ENCODE measurements at regions not wholly inside any gene's neighbourhood (a gene's known extent, or its start where the extent isn't known, plus 50 kb on each side); places are given as distances from the start of the nearest gene placed in this dataset.

DNA sequence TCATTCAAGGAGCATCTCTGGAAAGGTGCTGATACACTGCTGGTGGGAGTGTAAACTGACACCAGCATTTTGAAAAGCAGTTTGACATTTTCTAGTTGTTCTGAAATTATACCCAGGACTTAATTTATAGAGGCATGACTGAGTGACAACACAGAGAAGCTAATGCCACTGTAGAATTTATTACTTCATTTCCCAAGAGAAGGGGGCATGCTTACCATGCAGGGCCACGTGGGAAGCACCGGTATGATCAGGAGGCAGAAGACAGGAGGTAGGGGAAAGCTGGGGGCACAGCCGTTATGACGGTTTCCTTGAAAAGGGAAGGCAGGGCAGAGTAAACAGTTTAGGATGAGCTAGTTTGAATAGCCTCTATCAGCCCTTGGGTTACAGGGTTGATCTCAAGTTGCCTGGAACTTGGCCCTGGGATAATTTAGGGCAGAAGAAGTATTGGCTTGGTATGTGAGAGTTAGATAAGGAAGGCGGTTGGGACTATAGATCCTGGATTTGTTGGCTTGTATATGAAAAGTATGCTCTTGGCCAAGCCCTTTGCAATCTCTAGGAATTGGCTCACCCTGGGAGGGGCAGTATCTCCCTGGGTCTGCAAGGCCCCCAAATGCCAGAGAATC lies 305.7 kb downstream of the ENC1 start:
- Mint-ChIP-seq H3K4me3 (no peak overlapping the region), H3K9me3 (no peaks in the 10 kb centered on the region), H3K36me3 (no peaks in the 10 kb centered on the region), H3K27ac (no peak overlapping the region), H3K4me1 (no peaks in the 10 kb centered on the region), H3K27me3 (peaks cover 2% of the 10 kb centered on the region)

DNA sequence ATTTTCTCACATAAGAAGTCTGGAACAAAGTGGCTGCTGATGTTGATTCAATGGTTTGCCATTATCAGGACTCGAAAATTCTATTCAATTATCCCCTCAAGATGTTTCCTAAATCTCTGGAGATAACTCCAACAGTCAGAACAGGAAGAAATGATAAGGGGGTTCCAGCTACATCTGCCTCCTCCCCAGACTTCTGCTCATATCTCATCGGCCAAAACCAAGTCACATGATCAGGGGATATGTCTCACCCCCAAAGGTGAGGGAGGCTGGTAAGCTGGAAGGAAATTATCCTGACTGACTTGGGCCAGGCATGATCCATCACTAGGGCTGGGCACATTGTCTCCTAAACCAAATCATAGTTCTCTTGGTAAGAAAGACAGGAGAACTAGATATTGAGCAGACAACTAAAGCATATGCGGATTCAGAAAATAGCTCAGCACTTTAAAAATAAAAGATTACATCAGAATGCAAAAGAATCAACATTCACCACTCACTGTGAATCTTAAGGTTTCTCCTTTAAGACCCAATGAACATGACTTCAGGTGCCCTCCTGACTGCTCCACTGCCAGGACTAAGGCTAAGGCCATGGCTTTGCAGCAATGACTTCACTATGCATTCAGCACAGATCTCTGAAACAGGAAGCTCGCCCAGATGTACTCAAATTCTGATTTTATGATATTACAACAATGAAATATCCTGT lies 306.3 kb downstream of the ENC1 start:
- H3K27me3 Mint-ChIP-seq: peaks cover 2% of the 10 kb centered on the region
- H3K4me1 Mint-ChIP-seq: no peaks in the 10 kb centered on the region
- H3K36me3 Mint-ChIP-seq: no peaks in the 10 kb centered on the region
- no peaks in the 10 kb centered on the region for H3K9me3 Mint-ChIP-seq
- no peak overlapping the region for H3K4me3 Mint-ChIP-seq
- H3K27ac Mint-ChIP-seq: no peak overlapping the region

DNA sequence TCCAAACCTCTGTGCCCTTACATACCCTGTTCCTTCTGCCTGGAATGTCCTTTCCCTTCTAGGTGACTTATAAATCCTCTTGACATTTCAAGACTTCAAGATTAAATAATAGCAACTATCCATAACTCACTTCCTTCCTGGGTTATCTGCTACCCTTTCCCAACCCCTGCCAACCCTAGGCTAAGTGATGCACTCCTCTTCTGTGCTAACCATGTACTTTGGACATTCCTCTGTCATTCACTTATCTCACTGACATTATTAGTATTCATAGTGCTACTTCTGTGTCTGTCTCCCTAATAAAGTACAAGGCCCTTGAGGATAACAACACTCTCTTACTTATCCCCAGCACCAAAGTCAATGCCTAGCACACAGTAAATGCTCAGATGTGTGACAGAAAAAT lies 307.1 kb downstream of the ENC1 start:
- no peaks in the 10 kb centered on the region for H3K36me3 Mint-ChIP-seq
- no peaks in the 10 kb centered on the region for H3K4me1 Mint-ChIP-seq
- H3K27ac Mint-ChIP-seq: no peak overlapping the region
- H3K9me3 Mint-ChIP-seq: no peaks in the 10 kb centered on the region
- peaks cover 4% of the 10 kb centered on the region for H3K27me3 Mint-ChIP-seq
- no peak overlapping the region for H3K4me3 Mint-ChIP-seq

DNA sequence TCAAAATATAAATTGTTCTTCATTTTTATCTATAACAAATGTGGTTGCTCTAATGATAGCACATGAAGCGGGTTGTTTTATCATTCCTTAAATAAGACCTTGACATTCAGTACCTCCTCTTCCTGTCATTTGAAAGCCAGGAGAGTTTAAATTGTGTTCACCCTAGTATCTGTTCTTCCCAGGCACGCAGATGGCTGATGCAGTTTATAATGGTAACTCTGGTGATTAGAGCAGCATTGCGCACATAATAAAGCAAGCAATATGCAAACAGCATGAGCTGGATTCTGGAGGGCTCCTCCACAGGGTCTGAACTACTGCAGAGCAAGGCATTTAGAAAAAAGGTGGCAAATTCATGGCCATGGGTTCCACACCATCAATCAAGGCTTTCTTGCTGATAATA lies 307.8 kb downstream of the ENC1 start:
- no peak overlapping the region for H3K27ac Mint-ChIP-seq
- no peaks in the 10 kb centered on the region for H3K9me3 Mint-ChIP-seq
- H3K27me3 Mint-ChIP-seq: peaks cover 4% of the 10 kb centered on the region
- no peaks in the 10 kb centered on the region for H3K36me3 Mint-ChIP-seq
- H3K4me1 Mint-ChIP-seq: no peaks in the 10 kb centered on the region
- no peak overlapping the region for H3K4me3 Mint-ChIP-seq

DNA sequence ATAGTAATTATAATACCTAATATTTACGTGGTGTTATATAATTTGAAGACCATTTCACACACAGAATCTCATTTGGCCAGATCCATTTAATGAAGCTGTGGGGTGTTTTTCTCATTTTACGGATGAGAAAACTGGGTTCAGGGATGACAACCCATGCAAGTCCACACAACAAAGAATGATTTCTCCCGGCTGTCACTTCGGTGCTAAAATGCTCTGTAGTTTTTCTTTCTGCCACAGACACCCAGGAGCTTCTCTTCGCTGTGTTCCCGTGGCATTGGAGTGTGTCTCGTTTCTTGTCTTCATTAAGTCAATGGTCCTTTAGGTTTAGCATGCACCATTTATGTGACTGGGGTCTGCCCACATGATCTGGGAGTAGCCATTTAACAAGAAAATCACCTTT lies 308.5 kb downstream of the ENC1 start:
- Mint-ChIP-seq H3K4me3 (no peak overlapping the region), H3K9me3 (no peaks in the 10 kb centered on the region), H3K36me3 (no peaks in the 10 kb centered on the region), H3K27ac (no peak overlapping the region), H3K27me3 (peaks cover 1% of the 10 kb centered on the region), H3K4me1 (peaks cover 4% of the 10 kb centered on the region)

DNA sequence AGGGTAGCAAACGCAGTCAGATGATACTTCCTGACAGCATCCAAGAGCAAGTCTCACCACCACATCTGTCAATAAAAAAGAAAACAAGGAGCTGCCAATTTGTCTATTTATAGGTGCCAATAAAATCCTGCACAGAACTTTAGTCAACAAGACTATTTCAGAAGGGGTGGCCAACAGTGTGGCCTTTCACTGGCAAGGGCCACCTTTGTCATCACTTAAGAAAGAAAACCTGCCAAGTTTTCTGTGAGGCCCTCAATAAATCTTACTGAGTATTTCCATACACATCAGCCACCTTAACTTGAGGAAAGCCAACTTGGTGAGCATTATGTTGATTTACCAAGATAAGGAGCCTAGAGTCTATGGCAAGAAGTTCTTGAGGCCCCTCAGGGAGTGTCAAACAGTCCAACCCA lies 312.3 kb downstream of the ENC1 start:
- H3K4me3 Mint-ChIP-seq: no peak overlapping the region
- H3K36me3 Mint-ChIP-seq: no peaks in the 10 kb centered on the region
- no peak overlapping the region for H3K27ac Mint-ChIP-seq
- H3K4me1 Mint-ChIP-seq: peaks cover 13% of the 10 kb centered on the region
- no peaks in the 10 kb centered on the region for H3K9me3 Mint-ChIP-seq
- peaks cover 1% of the 10 kb centered on the region for H3K27me3 Mint-ChIP-seq

DNA sequence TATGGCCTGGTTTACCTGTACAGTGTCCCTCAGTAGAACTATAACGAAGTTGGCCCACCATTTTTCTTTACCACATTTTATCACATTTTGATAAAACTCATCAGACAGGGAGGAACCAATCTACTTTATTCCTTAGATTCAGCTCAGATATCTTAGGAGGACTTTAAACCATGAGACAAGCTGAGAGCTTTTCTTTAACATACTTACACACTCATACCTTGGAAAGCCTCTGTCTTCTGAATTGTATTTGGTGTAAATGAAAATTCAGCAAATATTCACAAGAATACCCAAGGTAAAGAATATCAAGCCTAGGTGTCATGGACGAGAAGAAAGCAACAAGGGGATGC lies 313.2 kb downstream of the ENC1 start:
- no peaks in the 10 kb centered on the region for H3K36me3 Mint-ChIP-seq
- H3K27me3 Mint-ChIP-seq: peaks cover 1% of the 10 kb centered on the region
- H3K4me3 Mint-ChIP-seq: no peak overlapping the region
- no peaks in the 10 kb centered on the region for H3K9me3 Mint-ChIP-seq
- H3K4me1 Mint-ChIP-seq: peaks cover 13% of the 10 kb centered on the region
- H3K27ac Mint-ChIP-seq: no peak overlapping the region

DNA sequence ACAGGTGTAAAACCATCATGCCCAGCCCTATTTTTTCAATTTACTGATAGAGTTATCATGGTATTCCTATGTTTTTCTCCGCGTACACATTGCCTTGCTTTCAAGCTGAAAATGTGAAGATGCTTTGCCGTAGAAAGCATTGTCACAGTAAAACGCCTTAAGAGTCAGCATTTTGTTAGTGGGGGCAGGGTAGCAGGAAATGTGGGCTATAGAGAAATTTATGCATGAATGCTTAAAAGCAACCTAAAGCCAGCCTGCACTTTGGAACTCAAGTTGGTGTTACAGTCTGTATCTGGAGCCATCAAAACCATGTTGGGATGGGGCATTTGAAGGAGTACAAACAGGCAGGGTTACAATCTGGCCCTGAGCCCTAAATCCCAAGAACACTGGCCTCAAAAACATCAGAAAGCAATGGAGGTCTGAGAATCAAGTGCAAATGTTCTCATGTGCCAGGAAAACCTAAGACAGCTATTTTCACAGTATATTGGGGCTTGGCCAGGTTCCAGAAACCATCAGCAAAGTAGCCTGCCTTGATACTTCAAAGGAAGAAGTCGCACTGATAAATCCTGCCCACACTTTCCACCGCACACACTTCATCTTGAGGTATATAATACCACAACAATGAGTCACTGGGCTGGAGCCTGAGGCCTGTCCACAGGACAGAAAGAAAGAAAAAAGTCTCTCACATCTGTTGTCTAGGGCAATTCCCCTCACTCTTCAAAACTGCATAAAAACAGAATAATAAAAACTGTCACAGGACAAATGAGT lies 313.8 kb downstream of the ENC1 start:
- Mint-ChIP-seq H3K4me3 (no peak overlapping the region), H3K27ac (no peak overlapping the region)

DNA sequence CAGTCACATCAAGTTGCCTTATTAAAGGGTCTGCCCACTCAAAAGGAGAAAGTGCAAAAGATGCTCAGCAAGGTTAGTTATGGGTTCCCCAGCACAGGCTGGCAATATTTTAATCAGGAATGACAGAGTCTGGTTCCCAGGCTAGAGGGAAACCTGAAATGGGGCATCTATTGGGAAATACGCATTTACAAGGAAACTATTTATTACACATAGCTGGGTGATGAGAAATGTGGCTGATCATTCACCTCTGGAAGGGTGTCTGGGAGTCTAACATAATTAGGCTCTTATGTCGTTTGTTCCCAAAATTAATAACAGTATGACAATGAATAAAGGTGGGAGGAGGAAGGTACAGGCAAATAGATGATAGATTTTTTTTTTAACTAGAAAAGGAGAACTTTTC lies 314.7 kb downstream of the ENC1 start:
- Mint-ChIP-seq H3K4me3 (no peak overlapping the region), H3K9me3 (no peaks in the 10 kb centered on the region), H3K36me3 (no peaks in the 10 kb centered on the region), H3K4me1 (peaks cover 13% of the 10 kb centered on the region), H3K27me3 (peaks cover 1% of the 10 kb centered on the region), H3K27ac (no peak overlapping the region)

More for the DNA sequence above, 313.8 kb downstream of the ENC1 start:
- H3K9me3 Mint-ChIP-seq: no peaks in the 10 kb centered on the region
- H3K36me3 Mint-ChIP-seq: no peaks in the 10 kb centered on the region
- peaks cover 1% of the 10 kb centered on the region for H3K27me3 Mint-ChIP-seq
- H3K4me1 Mint-ChIP-seq: peaks cover 13% of the 10 kb centered on the region

DNA sequence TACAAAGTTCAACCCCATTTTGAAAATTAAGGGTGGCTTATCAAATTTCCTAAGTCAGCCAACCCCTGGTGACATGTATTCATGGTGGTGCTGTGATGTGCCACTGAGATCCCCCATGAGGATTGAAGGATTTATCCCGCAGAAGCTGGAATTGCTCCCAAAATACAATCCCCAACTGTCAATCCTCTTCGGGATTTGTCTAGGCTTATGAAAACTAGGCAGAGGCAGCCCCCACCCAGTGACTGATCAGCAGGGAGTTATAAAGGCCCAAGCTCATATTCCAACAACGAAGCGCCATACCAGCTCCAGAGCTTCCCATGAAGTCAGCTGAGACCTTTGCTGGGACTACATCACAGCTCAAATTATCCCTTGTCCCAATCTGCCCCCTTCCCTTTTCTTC lies 316.0 kb downstream of the ENC1 start:
- Mint-ChIP-seq H3K36me3 (no peaks in the 10 kb centered on the region), H3K4me1 (peaks cover 13% of the 10 kb centered on the region), H3K9me3 (no peaks in the 10 kb centered on the region), H3K27me3 (peaks cover 1% of the 10 kb centered on the region), H3K4me3 (no peak overlapping the region), H3K27ac (no peak overlapping the region)

DNA sequence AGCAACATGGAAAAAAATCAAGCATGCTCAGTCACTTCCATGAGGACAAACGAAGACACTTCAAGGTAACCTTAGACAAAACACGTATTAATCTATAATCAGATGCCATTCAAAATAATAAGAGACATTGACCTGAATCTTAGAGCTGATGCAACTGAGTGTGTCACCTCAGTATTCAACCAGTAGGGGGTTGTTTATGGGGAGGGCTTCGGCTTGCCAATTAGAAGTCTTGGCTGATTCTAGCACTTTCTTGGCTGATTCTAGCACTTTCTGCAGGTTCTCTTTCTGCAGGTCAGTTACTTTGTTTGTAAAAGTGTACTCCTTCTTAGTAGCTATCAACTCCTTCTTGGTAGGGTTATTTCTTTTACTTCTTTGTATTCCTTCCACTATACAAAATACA lies 317.6 kb downstream of the ENC1 start:
- peaks cover 1% of the 10 kb centered on the region for H3K27me3 Mint-ChIP-seq
- H3K27ac Mint-ChIP-seq: no peak overlapping the region
- peaks cover 13% of the 10 kb centered on the region for H3K4me1 Mint-ChIP-seq
- H3K36me3 Mint-ChIP-seq: no peaks in the 10 kb centered on the region
- no peaks in the 10 kb centered on the region for H3K9me3 Mint-ChIP-seq
- H3K4me3 Mint-ChIP-seq: no peak overlapping the region

DNA sequence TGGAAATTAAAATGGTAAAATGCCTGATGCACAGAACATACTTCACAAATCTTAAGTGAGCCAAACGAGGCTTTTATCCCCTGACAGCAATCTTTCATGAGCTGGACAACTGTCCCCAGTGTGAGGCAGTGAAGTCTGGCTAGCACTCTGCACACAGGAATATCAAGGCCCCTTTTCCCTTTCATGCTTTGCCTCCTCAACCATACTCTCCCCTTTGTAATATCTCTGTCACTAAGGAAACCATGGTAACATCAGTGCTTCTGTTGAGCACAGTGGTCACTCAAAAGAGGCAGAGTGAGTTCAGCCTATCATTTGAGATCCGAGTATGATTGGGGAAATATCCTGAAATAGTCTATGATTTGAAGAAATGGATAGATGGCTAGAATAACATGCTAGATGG lies 318.3 kb downstream of the ENC1 start:
- Mint-ChIP-seq H3K4me3 (no peak overlapping the region), H3K4me1 (peaks cover 10% of the 10 kb centered on the region), H3K27me3 (peaks cover 1% of the 10 kb centered on the region), H3K27ac (no peak overlapping the region), H3K36me3 (no peaks in the 10 kb centered on the region), H3K9me3 (no peaks in the 10 kb centered on the region)

DNA sequence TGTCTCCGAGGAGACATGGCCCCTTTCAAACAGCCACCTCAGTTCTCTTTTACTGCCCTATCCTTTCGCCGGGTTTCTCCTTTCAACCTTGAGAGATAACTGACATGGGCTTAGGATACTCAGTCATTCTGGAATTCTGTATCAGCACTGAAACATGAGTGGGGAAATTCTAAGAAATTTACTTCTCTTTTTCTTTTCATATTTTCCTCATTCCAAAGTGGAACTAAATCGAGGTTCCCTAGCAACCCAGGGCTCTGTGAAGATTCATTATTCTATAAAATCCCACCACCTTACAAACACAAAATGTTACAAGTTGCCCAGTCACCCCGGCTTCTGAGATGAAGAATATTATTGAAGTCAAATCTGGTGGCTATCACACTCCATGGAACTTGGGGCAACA lies 319.2 kb downstream of the ENC1 start:
- Mint-ChIP-seq H3K9me3 (no peaks in the 10 kb centered on the region), H3K4me1 (peaks cover 4% of the 10 kb centered on the region), H3K27ac (no peak overlapping the region), H3K27me3 (peaks cover 1% of the 10 kb centered on the region), H3K4me3 (no peak overlapping the region), H3K36me3 (no peaks in the 10 kb centered on the region)

DNA sequence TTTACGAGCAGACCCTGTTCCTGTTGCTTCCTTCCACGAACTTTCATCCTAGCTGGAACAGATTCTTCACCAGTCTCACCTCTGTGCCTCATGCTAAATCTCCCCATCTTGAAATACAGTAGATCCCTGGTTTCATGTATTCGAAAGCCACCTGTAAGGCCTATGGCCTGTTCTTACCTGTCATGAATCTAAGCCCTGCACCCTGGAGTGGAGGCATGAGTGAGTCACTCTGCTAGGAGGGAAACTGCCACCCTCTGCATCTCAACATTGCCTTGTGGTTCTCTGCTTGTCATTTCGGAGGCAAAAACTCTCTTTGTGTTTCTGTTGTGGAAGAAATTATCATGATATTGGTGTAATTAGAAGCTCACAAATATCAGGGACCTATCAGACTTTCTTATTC lies 320.0 kb downstream of the ENC1 start:
- no peaks in the 10 kb centered on the region for H3K4me1 Mint-ChIP-seq
- H3K27me3 Mint-ChIP-seq: peaks cover 1% of the 10 kb centered on the region
- H3K36me3 Mint-ChIP-seq: no peaks in the 10 kb centered on the region
- no peak overlapping the region for H3K27ac Mint-ChIP-seq
- no peaks in the 10 kb centered on the region for H3K9me3 Mint-ChIP-seq
- H3K4me3 Mint-ChIP-seq: no peak overlapping the region

DNA sequence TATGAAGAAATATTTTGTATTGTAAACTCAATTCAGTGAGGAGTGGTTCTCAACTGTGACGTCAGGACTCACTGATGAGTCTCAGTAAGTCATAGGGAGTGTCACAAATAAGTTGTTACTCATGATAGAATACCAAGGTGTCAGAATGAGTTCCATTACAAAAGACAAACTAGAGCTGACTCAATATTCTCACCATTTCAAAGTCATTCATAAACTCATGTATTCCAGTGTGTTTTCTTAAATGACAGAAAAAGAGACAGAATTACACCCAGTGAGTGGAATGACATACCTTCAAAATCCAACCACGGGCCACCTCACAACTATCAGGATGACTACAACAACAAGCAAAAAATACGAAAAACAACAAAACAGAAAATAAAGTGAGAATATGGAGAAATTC lies 321.5 kb downstream of the ENC1 start:
- Mint-ChIP-seq H3K4me3 (no peak overlapping the region), H3K9me3 (no peaks in the 10 kb centered on the region), H3K27ac (peak overlapping the region; percentile 13), H3K27me3 (peaks cover 1% of the 10 kb centered on the region), H3K4me1 (no peaks in the 10 kb centered on the region), H3K36me3 (no peaks in the 10 kb centered on the region)

DNA sequence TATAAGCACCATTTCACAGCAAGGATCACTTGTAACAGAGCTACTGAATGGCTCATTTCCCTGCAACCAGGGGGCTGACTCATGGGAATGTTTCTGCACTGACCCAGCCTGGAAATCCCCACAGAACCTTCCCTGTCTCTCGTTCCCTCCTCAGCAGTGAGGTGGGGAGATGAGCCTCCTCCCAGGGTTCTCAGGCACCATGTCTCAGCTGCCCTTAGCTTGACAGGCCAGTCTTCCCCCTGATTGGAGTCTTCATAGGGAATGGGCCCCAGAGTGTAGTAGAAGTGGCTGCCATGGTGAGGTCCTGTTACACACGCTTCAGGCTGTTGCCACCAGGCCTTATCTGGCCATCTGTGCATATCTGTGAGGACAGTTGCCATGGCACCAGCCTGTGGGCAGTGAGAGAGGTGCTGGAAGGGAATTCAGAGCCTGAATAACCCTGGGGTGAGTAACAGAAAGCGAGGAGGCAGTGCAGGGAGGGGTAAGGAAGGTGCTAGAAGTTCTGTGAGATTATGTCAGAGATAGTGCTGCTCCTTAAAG lies 324.4 kb downstream of the ENC1 start:
- Mint-ChIP-seq H3K27ac (no peak overlapping the region), H3K4me3 (no peak overlapping the region)

More for the DNA sequence above, 324.4 kb downstream of the ENC1 start:
- H3K9me3 Mint-ChIP-seq: no peaks in the 10 kb centered on the region
- H3K27me3 Mint-ChIP-seq: peaks cover 10% of the 10 kb centered on the region
- H3K36me3 Mint-ChIP-seq: no peaks in the 10 kb centered on the region
- H3K4me1 Mint-ChIP-seq: no peaks in the 10 kb centered on the region
